HPDE6-E6E7 (cell line): ENCODE measurements at regions not wholly inside any gene's neighbourhood (a gene's known extent, or its start where the extent isn't known, plus 50 kb on each side); places are given as distances from the start of the nearest gene placed in this dataset.

ENCODE experiments used
- DNase-seq: peaks from one replicate; pipeline ENCODE4 v3.0.0; 2011; ENCODE audit warnings: missing footprints; ENCODE audit errors: extremely low spot score

DNA sequence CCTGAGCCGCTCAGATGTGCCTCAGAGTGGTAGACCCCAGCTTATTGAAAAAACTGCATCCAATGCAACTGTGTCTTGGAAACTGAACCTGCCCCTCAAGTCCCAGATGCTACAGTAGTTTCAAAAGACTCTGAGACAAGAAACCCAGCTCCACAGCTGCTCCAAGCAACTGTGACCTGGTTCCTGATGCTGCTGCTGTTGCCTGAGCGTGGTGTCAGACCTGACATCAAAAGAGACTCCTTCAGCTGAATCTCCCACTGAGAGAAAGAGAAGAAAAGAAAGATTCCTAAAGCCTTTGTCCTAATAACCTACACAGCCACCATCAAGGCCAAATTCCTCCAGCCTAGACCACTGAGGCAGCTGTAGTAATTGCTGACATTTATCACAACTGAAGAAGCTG, 630.1 kb downstream of the STIM2 start:
- no peak for DNase-seq

DNA sequence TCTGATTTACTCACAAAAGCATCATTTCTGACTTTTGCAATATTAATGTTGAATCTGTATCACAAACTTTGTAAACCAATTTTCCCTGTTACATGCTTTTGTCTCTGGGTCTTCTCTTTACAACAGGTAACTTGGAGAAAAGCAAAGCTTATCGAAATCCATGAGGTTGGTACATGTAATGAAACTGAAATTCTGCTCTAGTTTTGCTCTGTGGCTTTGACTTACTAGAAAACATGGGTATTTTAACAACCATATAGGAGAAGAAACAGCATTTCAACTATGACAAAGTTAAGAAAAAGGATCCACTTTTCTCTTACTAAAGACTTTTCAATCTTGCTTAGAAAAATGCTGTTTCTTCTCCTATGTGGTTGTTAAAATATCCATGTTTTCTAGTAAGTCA, 645.8 kb downstream of the STIM2 start:
- DNase-seq: no peak

- no peak for DNase-seq
These were observed 654.1 kb downstream of the STIM2 start for GRCh38 chr4:27514711-27515110.

DNA sequence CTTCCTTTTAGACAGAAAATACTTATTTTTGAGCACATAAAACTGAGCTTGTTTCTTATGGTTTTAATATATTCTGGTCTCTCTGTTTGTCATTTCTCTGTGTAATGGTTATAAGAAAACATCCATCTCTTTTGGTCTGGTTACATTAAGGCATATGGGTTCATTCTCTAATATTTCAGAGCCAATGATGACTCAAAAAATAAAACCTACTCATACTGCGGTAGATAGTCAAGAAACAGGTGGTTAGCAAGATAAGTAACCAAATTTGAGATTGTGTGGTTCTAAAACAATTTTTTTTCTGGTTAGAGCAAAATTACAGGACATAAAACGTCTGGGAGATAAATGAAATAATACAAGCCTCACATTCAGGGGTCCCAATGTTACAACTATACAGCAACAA, 654.5 kb downstream of the STIM2 start:
- DNase-seq: no peak

DNA sequence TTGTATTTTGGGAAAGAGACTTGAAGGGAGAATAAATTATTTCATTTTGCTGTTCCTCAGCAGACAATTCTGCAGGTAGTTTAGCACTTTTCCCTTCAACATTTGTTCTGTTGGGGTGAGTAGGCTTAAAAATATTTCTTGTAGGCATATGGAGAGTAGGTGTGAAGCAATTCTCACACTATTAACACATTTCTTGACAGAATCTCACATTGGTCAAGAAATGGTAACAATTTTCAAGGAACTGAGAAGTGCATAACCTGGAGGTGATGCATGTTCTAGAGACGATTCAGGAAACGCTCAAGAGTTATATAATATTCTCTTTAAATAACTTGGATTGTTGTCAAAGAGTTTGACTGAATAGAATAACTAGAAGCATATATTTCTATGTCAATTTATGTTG, 658.2 kb downstream of the STIM2 start:
- DNase-seq: no peak

- DNase-seq: no peak
These were observed 663.6 kb downstream of the STIM2 start for GRCh38 chr4:27524224-27524623.

GRCh38 chr4:27534488-27534887, 673.8 kb downstream of the STIM2 start:
- DNase-seq: no peak

GRCh38 chr4:27568236-27568951, 707.8 kb downstream of the STIM2 start:
- DNase-seq: no peak

DNA sequence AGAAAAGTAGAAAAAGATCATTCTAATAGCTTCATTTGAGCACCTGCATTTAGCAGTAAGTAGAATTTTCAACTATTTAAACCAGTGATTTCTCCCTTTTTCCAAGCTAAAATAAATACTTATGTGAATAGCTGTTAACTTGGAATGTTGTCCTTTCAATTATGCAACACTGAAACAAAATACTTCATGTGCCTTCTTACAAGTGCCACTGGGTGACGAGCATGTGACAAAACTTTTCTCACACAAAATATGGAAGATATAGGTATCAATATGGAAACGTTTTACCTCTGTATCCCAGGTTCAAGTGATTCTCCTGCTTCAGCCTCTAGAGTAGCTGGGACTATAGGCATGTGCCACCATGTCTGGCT, 708.3 kb downstream of the STIM2 start:
- no peak for DNase-seq

GRCh38 chr4:27574743-27575142, 714.1 kb downstream of the STIM2 start:
- no peak for DNase-seq

- DNase-seq: no peak
These were observed 717.3 kb downstream of the STIM2 start for GRCh38 chr4:27577951-27578350.

GRCh38 chr4:27592738-27593137, 732.1 kb downstream of the STIM2 start:
- DNase-seq: no peak

- no peak for DNase-seq
These were observed 734.3 kb downstream of the STIM2 start for GRCh38 chr4:27594922-27595321.

- no peak for DNase-seq
These were observed 735.1 kb downstream of the STIM2 start for GRCh38 chr4:27595571-27596360.

- no peak for DNase-seq
These were observed 741.5 kb downstream of the STIM2 start for GRCh38 chr4:27602172-27602571.

DNA sequence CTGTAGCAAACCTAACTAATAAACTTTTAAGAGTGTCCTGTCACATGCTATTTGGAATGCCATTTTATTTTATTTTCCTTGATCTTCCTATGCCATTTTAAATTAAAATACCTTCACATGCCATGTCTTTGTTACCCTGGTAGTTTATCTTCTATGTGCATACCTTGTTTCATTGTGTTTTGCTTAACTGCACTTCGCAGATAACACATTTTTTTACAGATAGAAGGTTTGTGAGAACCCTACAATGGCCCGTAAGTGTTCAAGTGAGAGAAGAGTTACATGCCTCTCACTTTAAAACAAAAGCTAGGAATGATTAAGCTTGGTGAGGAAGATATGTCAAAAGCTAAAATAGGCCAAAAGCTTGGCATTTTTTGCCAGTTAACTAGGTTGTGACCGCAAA, 744.1 kb downstream of the STIM2 start:
- no peak for DNase-seq

DNA sequence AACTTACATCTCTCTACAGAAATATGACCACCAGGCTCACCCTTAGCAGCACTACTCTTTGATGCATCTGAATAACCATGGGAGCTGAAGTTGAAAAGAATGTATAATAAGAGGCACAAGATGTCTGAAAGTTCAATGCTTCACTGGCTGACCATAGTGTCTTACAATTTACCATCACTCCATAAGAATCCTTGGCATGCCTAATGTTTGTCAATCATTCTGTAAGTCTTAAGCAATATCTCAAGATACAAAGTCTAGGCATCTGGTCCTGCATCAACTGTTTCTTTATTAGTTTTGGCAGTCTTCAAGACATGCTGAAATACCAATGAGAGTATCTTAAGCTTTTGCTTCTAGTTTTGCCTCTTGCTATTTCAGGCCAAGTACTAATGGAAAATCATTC, 755.5 kb downstream of the STIM2 start:
- no peak for DNase-seq

DNA sequence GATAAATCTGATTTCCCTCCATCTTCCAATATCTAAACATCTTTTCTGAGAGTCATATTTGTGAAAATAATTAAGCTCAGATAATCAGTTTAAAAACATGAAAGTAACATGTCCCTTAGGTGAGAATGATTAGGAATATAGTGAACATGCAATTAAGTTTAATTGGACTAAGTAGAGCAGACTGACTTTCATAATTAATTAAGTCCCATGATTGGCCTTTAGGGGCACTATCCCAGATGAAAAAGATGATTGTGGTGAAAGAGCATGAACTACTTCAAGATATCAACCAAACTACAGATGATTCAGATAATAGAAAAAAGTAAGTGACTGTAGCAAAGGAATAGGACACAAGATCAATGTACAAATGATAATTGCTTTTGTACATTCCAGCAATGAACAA, 758.8 kb downstream of the STIM2 start:
- DNase-seq: no peak

GRCh38 chr4:27620886-27621285, 760.2 kb downstream of the STIM2 start:
- DNase-seq: no peak

GRCh38 chr4:27624749-27625148, 764.1 kb downstream of the STIM2 start:
- no peak for DNase-seq

DNA sequence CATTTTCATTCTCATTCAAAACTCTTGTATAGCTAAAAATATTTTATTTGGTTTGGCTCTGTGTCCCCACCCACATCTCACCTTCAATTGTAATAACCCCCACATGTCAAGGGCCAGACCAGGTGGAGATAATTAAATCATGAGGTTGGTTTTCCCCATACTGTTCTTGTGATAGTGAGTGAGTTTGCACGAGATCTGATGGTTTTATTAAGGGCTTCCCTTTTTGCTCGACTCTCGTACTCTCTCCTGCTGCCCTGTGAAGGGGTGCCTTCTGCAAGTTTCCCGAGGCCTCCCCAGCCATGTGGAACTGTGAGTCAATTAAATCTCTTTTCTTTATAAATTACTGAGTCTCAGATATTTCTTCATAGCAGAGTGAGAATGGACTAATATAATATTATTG, 768.0 kb downstream of the STIM2 start:
- no peak for DNase-seq

- no peak for DNase-seq
These were observed 769.0 kb downstream of the STIM2 start for GRCh38 chr4:27629532-27630225.
